SK-MEL-5 (cell line): ENCODE measurements at regions not wholly inside any gene's neighbourhood (a gene's known extent, or its start where the extent isn't known, plus 50 kb on each side); places are given as distances from the start of the nearest gene placed in this dataset.

Experiments used
- DNase-seq: peaks from one replicate; pipeline ENCODE4 v3.0.0-alpha.2; 2016; ENCODE audit warnings: low read depth, low spot score
- in situ Hi-C: cut with HindIII; loops from 2 replicates; pipeline ENCODE4 v1.10.0; 2016; ENCODE audit warnings: low sequenced_read_pairs, high pct_unique_total_duplicates, low pct_unique_long_range_greater_than_20kb

DNA sequence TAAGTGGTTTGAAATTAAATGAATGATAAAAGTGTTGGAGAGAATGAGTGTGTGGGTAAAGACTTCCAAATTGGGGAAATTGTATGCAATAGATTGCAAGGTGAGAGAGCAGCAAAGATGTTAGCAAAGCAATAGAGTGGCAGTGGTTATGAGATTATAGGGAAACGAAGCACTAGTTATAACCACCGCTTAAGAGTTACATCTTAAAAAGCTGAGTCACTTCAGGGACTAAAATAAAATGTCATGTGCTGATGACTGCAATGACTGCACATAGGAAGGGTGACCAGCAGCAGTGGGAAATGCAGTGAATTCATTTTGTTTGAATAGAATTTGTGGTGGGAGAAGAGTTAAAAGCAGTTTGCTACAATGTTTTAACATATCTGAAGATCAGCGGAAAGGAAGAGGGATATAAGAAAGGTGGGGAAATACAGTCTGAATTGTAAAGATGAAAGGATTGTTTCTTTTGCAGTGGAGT is 127.3 kb downstream of the RAP2B start:
- peak; percentile 86 for DNase-seq
- in situ Hi-C loops: no loop called here

DNA sequence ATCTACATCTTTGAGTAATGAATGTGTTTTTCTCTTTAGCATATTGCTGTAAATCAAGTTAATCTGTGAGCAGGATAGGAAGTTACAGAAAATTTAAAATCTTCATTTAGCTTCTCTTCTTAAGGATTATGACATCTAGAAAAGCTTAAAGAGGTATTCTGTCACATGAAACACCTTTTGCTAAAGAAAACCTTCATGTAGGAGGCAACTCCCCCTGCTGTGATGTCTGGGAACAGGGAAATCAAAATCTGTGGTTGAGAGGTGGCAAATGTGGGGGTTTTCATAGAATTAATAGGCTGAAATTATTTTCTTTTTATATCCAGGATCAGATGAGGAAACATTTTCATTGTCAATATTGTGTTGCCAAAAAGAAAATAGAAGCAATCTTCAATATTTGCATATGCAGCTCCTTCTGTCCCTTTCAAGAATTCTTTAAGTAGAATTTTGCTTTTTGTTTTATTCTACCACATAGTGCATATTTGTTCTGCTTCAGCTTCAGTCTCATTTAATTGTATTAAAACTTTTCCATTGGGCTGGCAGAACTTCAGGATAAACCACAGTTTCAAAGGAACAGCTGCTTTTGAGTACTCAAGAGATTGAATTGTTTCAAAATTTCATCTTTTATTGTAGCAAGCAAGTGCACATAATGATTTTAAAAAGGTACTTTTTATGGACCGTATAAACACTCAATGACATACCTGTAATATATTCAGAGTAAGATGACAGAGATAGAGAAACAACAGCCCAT is 128.4 kb downstream of the RAP2B start:
- peak; percentile 72 for DNase-seq
- in situ Hi-C loops: no loop called here

DNA sequence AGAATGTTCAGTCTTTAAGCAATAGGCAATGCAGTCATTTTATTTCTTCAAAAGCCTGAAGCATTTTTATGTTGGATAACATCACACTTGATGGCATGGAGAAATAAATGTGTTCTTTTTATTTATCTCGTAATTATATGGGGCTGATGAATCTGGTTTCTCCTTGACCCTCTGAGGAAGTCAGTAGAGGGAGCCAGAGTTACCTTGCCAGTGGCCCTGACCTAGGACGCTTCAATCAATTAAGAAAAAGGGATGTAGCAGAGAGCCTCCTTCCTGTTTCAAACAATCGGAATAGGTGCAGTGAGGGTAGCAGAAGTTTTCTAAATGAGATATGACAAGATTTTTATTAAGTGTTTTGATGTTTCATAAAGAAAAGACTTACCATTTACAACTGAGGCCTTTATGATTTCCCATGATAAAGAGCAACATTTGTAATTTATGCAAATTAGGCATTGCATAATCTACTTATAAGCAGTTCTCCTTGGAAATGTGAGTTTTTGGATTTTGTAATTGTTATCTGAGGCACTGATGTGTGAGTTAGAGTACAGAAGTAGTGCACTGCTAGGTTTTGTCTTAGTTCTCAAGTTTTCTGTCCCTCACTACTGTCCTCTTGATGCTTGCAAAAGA is 129.1 kb downstream of the RAP2B start:
- peak; percentile 83 for DNase-seq
- in situ Hi-C loops: no loop called here

DNA sequence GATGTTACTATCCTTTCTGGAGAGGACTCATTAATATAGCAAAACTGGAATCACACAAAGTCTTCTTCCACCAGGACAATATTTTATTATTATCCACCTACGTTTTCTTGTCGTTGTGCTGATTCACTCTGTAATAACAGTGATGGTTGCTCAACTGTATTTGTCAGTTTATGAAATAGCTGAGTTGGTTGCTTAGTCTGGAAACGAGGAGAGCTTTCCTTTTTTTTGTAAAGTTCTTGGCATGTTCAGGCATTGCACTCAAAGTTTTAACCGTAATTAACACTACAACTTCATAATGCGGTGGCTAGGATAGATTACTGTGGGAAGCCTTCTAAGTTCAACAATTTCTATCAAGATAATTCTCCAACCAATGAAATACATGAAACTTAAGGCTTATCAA is 131.2 kb downstream of the RAP2B start:
- in situ Hi-C loops: no loop called here
- no peak for DNase-seq

DNA sequence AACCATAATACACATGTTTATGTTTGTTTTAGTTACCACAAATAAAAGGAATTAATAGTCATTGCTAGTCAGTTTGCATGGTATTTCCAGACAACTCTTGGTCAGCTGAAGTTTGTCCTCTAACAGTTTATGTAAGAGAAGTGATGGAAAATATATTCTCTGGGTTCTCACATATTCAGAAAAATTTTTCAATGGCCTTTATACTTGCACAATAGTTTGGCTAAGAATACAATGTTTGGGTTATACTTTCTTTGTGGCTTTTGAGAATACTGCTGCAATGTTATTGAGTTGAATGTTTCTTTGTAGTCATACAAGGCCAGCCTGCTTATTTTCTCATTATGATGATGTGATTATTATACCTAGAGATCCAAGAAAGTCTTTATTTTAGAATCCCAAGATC is 133.9 kb downstream of the RAP2B start:
- DNase-seq: peak; percentile 73
- in situ Hi-C loops: no loop called here

DNA sequence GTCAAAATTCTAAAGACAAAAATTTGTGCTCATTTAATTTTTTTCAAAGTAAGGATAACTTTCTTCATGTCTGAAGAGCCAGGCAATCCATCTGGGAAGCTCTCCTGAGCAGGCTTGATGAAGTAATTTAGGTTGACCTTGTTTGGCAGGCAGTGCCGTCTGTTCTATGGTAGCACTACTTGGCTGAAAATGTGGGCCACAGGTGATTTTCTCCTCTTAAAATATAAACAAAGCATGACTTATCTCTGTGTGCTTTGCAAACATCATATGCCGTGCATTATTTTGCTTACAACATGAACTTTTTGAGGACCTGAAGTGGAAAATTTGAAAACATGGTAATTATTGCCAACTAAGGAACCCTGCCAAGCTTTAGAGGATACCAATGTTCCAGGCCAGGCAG is 143.2 kb downstream of the RAP2B start:
- no peak for DNase-seq
- in situ Hi-C loops: no loop called here

DNA sequence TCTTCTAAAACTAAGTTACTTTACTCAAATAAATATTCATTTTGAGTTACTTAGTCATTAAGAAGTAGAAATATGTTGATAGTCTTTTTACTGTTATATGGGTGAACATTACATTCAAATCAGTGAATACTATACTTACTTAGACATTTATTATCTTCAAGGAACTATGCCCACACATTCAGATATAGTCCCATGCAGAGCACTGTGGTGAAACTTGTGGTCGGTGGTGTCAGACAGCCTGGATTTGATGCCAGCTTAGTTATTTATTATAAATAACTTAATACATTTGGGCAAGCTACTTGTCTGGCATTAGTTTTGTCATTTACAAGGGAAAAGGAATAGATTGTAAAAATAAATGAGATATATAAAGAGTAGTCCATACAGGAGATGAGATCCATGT is 149.5 kb downstream of the RAP2B start:
- DNase-seq: no peak
- in situ Hi-C loops: no loop called here

DNA sequence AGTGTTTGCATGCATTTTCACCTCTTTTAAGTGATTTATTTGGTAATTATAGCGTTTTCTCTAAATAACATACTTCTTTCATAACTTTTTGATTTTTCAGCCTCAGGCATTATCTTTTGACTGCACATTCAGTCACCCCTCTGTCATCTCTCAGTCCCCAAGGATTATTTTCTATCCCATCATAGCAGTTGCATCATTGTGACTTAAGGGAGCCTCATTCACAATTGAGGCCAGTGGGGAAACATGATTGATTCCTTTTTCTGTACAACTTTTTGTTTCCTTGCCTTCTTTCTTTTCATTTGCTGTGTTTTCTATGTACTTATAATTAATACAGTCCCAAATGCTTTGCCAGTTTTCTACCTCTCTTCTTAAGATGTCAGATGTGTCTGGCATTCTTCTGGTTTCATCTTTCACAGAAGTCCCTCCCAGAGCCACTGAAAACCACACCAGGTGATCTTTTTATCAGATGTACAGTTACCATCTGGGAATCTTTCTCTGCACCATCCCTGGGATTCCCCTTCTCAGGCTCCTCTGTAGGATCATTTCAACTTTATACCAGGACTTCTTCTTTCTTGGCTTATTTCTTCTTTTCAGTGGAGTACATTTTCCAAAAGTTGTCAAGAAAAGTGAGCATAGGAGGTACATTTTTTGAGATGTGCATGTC is 151.4 kb downstream of the RAP2B start:
- DNase-seq: peak; percentile 23
- in situ Hi-C loops: no loop called here

DNA sequence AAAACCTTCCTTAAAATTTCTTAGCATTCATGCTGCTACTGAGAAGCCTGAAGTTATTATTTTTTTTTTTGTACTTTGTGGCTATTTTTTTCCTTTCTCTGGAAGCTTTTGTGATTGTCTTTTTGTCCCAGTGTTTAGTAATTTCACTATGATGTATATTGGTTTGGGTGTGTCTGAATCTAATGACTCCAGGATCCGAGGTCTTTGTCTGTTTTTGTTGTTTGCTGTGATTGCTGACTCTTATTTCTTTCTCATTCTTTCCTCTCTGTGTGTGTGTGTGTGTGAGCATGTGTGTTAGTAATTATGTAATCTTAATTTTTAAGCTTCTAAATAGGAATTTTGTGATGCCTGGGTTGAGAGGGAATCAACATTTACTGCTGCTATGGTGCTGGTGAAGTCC is 152.0 kb downstream of the RAP2B start:
- DNase-seq: no peak
- in situ Hi-C loops: no loop called here

DNA sequence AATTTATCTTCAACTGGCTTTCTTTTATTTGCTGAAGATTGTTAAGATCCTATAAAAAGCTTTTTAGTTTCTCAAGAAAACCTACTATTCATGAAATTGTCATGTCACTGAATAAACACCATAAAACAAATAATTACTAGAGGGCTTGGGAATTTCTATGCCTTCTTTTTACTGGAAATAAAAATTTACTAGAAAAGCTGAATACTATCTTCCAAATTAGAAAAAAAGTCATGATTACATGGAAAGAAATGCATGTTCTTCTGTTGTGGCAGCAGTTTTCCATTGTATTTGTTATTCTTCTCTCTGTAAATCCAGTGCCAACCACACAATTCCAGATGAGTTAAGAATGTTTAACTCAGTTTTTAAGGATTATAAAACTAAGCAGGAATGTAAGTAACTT is 153.8 kb downstream of the RAP2B start:
- in situ Hi-C loops: no loop called here
- DNase-seq: no peak

DNA sequence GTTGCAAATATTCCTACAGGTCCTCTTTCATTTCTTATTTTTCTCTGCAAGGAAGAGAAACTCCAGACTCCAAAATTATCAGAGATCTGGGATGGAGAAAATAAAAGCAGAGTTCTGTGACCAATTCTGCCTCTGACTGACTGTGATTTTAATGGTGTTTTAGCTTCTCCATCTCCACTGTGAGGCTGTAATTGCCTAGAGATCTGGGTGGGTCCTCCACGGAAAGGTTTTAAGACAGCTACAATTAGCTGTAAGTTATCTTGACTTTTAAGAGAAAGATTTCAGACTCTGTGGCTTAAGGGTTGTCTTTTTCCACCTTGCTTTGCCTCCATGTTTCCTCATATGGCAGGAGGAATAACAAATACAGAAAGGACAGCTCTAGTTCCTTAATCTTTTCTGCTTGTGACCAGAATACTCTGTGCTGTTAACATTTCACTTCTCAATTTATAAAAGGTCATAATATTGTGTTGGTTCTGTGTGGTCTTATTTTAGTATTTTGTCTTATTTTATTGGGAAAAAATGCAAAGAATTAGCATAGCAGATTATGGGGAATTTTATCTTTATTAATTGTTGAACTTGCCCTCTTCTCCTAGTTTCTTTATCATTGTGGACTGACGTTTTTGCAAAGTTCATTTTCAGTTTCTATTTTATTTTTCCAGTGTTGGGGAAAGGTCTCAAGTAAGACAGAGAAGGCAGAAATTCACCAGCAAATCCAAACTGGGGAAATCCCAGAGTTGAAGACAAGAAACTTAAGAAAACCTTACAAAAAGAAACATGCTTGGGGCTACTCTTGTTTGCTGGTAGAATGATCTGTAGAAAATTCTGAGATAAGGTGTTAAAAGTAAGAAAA is 157.9 kb downstream of the RAP2B start:
- in situ Hi-C loops: no loop called here
- no peak for DNase-seq

DNA sequence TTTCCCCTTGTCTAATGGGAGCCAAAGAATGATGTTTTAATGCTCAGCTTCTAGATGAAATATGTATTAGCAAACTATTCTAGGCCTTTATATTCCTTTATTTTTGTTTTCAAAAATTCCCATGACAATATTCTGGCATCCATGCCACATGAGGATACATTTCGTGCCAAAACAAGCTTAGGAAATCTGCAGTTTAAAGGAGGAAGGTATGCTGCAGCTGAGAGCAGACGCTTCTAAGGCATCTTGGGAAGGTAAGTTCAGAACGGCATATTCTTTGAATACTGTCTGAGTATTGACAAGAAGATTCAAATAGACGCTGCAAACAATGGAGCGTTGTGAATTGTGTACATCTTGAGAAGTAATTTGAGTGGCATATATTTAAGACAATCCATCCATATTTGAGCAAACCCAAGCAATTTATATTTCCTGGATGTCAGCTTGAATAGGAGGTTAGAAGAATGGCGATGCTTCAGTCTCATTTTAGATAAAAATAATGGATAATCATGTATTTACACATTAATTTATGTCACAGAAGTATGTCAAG is 158.6 kb downstream of the RAP2B start:
- in situ Hi-C loops: no loop called here
- DNase-seq: peak; percentile 13

DNA sequence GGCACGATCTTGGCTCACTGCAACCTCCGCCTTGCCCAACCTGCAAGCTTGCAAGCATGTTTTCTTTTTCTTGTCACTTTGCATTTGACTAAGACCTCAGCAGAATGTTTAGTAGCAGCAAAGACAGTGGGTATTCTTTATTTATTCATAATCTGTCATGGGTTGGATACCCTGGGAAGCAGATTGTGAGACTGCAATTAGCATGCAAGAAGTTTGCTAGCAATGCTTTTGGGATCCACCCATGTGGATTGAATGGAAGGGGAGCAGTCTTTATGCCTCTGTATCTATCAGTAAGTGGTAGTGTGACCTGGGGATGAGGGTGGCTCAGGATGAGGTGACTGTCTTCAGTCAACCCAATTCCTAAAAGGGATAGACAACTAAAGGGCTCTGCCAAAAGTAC is 166.7 kb downstream of the RAP2B start:
- in situ Hi-C loops: no loop called here
- DNase-seq: no peak

DNA sequence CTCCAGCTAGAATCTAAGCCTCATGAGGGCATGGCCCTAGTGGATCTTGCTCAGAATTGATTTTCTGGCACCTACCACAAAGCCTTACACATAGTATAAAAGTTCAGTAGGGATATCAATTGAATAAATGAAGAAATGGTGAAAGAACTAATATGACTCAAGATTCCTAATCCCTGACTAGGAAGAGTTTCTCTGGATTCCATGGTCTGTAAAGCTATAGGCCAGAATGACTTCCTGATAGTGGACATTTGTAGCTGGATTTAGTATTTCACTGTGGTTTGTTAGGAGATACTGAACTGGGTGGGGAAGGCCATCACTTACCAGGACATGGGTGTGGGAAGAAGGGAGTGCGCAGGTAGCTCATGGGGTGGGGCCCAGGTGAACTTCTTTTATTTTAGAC is 168.9 kb downstream of the RAP2B start:
- no peak for DNase-seq
- in situ Hi-C loops: no loop called here

DNA sequence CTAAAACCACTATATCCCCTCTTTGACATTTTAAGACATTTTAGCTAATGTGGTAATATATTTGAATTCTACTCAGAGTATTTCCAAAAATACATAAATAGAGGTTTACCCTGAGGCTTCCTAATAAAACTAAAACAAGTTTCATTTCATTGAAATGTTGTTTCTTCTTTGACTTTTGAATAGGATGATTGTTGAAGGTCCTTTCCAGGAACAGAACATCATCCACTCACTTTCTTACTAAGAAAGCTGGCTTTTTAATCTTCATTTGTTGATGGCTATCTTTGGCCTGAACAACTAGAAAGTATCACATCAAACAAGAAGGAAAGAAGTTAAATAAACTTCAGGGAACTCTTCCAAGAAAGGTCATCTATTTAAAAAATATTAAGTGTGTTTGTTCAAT is 169.7 kb downstream of the RAP2B start:
- in situ Hi-C loops: no loop called here
- peak; percentile 65 for DNase-seq

DNA sequence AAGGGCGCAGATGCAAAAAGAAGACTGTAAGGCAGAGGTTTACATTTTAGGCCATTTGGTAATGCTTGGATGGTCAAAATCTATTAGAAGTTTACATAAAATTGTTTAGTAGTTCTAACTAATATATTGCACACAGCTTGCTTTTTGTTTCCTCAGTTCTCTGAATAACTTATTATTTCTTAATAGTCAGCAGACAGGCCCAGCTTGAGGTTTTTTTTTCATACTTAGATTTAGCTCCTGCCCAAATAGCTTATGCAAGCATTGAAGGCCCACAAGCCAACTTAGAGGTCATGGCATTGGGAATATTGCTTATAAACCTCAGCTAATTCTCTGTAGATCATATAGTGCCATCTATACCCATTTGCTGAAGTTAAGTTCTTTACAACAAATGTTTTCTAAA is 172.5 kb downstream of the RAP2B start:
- in situ Hi-C loops: no loop called here
- DNase-seq: no peak

DNA sequence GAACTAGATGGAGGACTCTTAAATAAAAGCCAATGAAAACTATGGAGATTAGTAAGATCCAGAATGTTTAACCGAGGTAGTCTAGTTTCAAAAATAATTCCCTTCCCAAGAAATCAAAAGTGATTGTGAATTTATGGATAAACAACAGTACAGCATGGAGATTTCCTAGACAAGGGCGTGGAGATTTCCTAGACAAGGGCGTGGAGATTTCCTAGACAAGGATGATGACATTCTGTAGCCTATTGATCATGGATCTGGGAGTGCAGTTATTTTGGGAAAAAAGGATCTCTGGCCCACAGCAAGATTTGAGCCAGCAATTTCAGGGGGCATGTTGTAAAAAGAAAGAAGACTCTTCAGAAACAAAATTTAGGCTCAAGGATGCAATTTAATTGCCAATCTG is 175.3 kb downstream of the RAP2B start:
- in situ Hi-C loops: no loop called here
- DNase-seq: no peak

DNA sequence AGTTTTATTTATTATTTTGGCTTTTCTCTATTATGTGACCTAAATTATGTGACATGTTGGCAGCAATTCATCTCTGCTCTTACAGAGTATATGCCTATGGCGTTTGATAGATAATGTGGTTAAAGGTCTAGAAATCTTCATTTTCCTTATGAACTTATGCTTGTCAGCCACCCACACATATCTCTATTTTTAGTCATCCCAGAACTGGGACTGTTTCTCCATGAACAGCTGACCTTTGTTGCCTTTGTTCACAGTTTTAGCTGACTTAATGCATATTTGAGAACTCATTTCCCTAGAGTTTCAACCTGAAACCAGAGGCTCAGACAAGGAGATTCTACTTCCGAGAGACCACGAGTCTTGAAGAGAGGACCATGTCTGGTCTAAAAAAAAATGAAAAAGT is 176.5 kb downstream of the RAP2B start:
- in situ Hi-C loops: no loop called here
- DNase-seq: peak; percentile 79
